Upper lobe of left lung (tissue), 6 donors: ENCODE measurements at regions not wholly inside any gene's neighbourhood (a gene's known extent, or its start where the extent isn't known, plus 50 kb on each side); places are given as distances from the start of the nearest gene placed in this dataset.

Experiments
- ATAC-seq, 2 donors: fragments of 200-7000 bp; cut with Tn5 transposase; one replicate each; pipeline ENCODE4 v1.9.1; 2022; ENCODE audit warnings: mild to moderate bottlenecking in 2 of 2, moderate library complexity in 2 of 2; ENCODE audit not compliant: low FRiP score in 2 of 2
- DNase-seq, 2 donors: peaks; one replicate each; pipeline ENCODE4 v3.0.0-alpha.2; 2019 to 2020
- H3K27ac ChIP-seq, 4 donors: fragments of 200-600 bp; sonication (generic); one replicate each; pipeline ENCODE4 v1.5.1; 2016 to 2019
- H3K27me3 ChIP-seq, 4 donors: fragments of 200-600 bp; sonication (generic); one replicate each; pipeline ENCODE4 v1.5.1; 2017 to 2019
- H3K36me3 ChIP-seq, 4 donors: fragments of 200-600 bp; sonication (generic); one replicate each; pipeline ENCODE4 v1.5.1; 2016 to 2019
- H3K4me1 ChIP-seq, 4 donors: fragments of 200-600 bp; sonication (generic); one replicate each; pipeline ENCODE4 v1.5.1; 2018 to 2019
- H3K4me3 ChIP-seq, 4 donors: fragments of 200-600 bp; sonication (generic); one replicate each; pipeline ENCODE4 v1.5.1; 2017 to 2019; ENCODE audit warnings: mild to moderate bottlenecking in 2 of 4, moderate library complexity in 1 of 4
- H3K9me3 ChIP-seq, 4 donors: fragments of 200-600 bp; sonication (generic); one replicate each; pipeline ENCODE4 v1.5.1; 2018 to 2019
- EP300 ChIP-seq, 4 donors: sonication (generic); formaldehyde crosslinking; IDR thresholded peaks; one replicate each; pipeline ENCODE4 v1.5.1; 2017; ENCODE audit warnings: antibody characterized with exemption in 4 of 4, control low read depth in 2 of 4
- POLR2A ChIP-seq, 4 donors: fragments of 450-650 bp; IDR thresholded peaks; one replicate each; pipeline ENCODE4 v1.5.1; 2016 to 2017; ENCODE audit warnings: antibody characterized with exemption in 4 of 4, mild to moderate bottlenecking in 2 of 4
- POLR2AphosphoS5 ChIP-seq, 2 donors: sonication (generic); formaldehyde crosslinking; IDR thresholded peaks; one replicate each; pipeline ENCODE4 v1.5.1; 2017; ENCODE audit warnings: antibody characterized with exemption in 2 of 2
- WGBS, 2 donors: methylation state at CpG; one replicate each; pipeline ENCODE4 v1.1.5; 2017 to 2018; 5-methylcytosine and 5-hydroxymethylcytosine counted together
- TF ChIP-seq, protein P1 (sequence below), 6 experiments: fragments of 450-650 bp in 4 of 6; fragments of 200-600 bp in 2 of 6; sonication (generic) in 2 of 6; IDR thresholded peaks; one replicate each; pipeline ENCODE4 v1.5.1; 2016 to 2019; ENCODE audit warnings: antibody characterized with exemption in 6 of 6
- donor health status: DM: no; HTN: no; CAD: no; lungs with moderate emphysema.
- donor health status: DM: no; HTN: yes; CAD: no; lungs with severe emphysema.

DNA sequence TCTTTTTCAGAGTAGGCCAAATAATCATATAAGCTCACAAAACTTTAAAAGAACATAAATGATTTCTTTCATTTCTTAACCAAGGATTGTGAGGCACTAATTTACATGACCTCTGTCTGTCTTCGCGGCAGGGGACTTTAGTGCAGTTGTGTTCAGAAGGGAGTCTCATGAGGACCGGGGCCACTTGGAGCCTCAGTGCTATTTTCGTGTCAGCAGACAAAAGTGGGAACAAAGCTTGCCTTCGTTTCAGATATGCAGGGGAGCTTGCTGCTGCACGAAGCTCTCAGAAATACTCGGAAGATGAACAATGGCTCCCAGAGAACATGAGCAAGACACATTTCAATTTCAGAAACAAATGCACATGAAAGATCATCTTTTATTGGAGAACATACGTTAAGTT, 497.0 kb downstream of the CDH26 start:
- TF ChIP-seq POLR2A (IDR thresholded peaks at IDR 0.05) = no peak
- no peak for TF ChIP-seq EP300 (IDR thresholded peaks at IDR 0.05)
- no peak for TF ChIP-seq POLR2AphosphoS5 (IDR thresholded peaks at IDR 0.05)
- TF ChIP-seq, protein P1, sequence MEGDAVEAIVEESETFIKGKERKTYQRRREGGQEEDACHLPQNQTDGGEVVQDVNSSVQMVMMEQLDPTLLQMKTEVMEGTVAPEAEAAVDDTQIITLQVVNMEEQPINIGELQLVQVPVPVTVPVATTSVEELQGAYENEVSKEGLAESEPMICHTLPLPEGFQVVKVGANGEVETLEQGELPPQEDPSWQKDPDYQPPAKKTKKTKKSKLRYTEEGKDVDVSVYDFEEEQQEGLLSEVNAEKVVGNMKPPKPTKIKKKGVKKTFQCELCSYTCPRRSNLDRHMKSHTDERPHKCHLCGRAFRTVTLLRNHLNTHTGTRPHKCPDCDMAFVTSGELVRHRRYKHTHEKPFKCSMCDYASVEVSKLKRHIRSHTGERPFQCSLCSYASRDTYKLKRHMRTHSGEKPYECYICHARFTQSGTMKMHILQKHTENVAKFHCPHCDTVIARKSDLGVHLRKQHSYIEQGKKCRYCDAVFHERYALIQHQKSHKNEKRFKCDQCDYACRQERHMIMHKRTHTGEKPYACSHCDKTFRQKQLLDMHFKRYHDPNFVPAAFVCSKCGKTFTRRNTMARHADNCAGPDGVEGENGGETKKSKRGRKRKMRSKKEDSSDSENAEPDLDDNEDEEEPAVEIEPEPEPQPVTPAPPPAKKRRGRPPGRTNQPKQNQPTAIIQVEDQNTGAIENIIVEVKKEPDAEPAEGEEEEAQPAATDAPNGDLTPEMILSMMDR (IDR thresholded peaks at IDR 0.05) = no peak

DNA sequence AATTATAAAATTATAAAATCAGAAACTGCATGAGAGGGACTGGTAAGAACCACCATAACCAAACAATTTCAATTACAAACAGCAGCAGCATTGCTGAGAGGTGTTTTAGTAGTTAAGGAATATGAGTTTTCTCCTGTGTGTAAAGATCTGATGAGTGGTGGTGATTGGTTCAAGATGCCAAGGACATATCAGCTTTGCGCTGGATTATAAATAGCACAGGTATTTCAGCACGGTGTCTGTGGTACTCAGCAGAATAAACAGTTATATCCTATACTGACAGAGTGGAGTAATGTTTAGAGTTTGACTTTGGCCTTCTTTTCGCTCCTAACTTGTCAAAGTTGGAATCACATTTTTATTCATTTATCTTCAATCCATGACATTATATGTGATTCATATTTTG, 501.0 kb downstream of the CDH26 start:
- ATAC-seq (no peak), DNase-seq (no peak)
- H3K4me3 ChIP-seq = no peak overlapping the region
- TF ChIP-seq EP300 (IDR thresholded peaks at IDR 0.05) (no peak), POLR2AphosphoS5 (IDR thresholded peaks at IDR 0.05) (no peak), POLR2A (IDR thresholded peaks at IDR 0.05) (no peak)
- TF ChIP-seq, protein P1 (IDR thresholded peaks at IDR 0.05) = no peak
- no peaks in the 10 kb centered on the region for H3K36me3 ChIP-seq
- no peaks in the 10 kb centered on the region for H3K27me3 ChIP-seq
- no peaks in the 10 kb centered on the region for H3K9me3 ChIP-seq
- H3K27ac ChIP-seq = no peak overlapping the region
- WGBS, 2 donors = 63 to 65% methylated on average over 3 of the region's 3 CpGs
- no peaks in the 10 kb centered on the region for H3K4me1 ChIP-seq

More for the DNA sequence above, 497.0 kb downstream of the CDH26 start:
- H3K4me1 ChIP-seq = no peaks in the 10 kb centered on the region
- no peak overlapping the region for H3K4me3 ChIP-seq
- no peak overlapping the region for H3K27ac ChIP-seq
- H3K9me3 ChIP-seq = no peaks in the 10 kb centered on the region
- no peaks in the 10 kb centered on the region for H3K36me3 ChIP-seq
- no peaks in the 10 kb centered on the region for H3K27me3 ChIP-seq
- WGBS, 2 donors = 83 to 84% methylated on average over 8 of the region's 8 CpGs
- no peak for DNase-seq
- no peak for ATAC-seq

DNA sequence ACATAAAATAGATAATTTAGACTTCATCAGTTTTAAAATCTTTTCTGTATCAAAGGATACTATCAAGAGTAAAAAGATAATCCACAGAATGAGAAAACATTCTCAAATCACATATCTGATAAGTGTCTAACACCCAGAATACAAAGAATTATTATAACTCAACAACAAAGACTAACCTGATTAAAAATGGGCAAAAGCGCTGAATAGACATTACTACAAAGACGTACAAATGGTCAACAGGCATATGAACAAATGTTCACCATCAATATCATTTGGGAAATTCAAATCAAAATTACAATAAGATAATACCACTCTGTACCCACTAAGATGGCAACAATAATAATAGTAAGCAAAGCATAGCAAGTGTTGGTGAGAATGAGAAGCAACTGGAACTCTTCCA, 503.8 kb downstream of the CDH26 start:
- no peak overlapping the region for H3K4me3 ChIP-seq
- DNase-seq (no peak), ATAC-seq (no peak)
- H3K9me3 ChIP-seq = no peaks in the 10 kb centered on the region
- TF ChIP-seq POLR2AphosphoS5 (IDR thresholded peaks at IDR 0.05) = no peak
- TF ChIP-seq, protein P1 (IDR thresholded peaks at IDR 0.05) = no peak
- no peaks in the 10 kb centered on the region for H3K4me1 ChIP-seq
- 94 to 96% methylated on average over 2 of the region's 2 CpGs for WGBS, 2 donors
- H3K27ac ChIP-seq = no peak overlapping the region
- H3K27me3 ChIP-seq = no peaks in the 10 kb centered on the region
- no peaks in the 10 kb centered on the region for H3K36me3 ChIP-seq

DNA sequence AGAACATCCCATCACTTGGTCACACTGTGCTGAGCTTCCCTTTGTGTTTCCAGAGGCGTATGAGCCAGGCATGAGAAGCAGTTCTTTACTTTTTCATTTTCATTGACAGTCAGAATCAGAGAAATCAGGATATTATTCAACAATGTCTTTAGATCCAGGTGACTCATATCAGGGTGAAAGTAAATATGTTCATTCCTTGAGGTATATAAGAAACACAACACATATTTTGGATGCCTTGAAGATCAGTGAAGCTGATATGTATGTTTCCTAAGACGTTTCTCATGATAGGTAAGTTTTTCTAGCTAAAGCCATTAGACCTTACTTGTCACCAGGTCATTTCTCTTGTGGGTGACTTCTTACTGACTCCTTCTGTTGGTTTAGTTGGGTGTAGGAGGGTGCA, 505.6 kb downstream of the CDH26 start:
- no peak for TF ChIP-seq EP300 (IDR thresholded peaks at IDR 0.05)
- no peak for TF ChIP-seq POLR2A (IDR thresholded peaks at IDR 0.05)
- no peak for TF ChIP-seq POLR2AphosphoS5 (IDR thresholded peaks at IDR 0.05)
- TF ChIP-seq, protein P1 (IDR thresholded peaks at IDR 0.05) = no peak
- 52 to 62% methylated on average over 2 of the region's 2 CpGs for WGBS, 2 donors
- DNase-seq (no peak), ATAC-seq (no peak)
- Histone ChIP-seq H3K27me3 (no peaks in the 10 kb centered on the region), H3K4me3 (no peak overlapping the region), H3K4me1 (no peaks in the 10 kb centered on the region), H3K36me3 (no peaks in the 10 kb centered on the region), H3K9me3 (no peaks in the 10 kb centered on the region), H3K27ac (no peak overlapping the region)

DNA sequence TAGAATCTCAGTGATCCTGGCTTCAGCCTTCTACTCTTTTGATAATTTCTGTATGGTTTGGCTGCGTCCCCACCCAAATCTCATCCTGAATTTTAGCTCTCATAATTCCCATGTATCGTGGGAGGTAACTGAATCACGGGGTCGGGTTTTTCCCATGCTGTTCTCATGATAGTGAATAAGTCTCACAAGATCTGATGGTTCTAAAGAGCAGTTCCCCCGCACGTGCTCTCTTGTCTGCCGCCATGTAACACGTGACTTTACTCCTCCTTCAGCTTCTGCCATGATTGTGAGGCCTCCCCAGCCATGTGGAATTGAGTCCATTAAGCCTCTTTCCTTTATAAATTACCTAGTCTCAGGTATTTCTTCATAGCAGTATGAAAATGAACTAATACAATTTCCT, 507.2 kb downstream of the CDH26 start:
- H3K9me3 ChIP-seq = no peaks in the 10 kb centered on the region
- H3K4me1 ChIP-seq = no peaks in the 10 kb centered on the region
- no peak overlapping the region for H3K4me3 ChIP-seq
- ATAC-seq = no peak
- DNase-seq = no peak
- no peaks in the 10 kb centered on the region for H3K27me3 ChIP-seq
- H3K36me3 ChIP-seq = no peaks in the 10 kb centered on the region
- no peak for TF ChIP-seq POLR2AphosphoS5 (IDR thresholded peaks at IDR 0.05)
- no peak for TF ChIP-seq EP300 (IDR thresholded peaks at IDR 0.05)
- TF ChIP-seq POLR2A (IDR thresholded peaks at IDR 0.05) = no peak
- WGBS, 2 donors = 87 to 92% methylated on average over 8 of the region's 8 CpGs
- H3K27ac ChIP-seq = no peak overlapping the region
